HTERT RPE-1 (cell line): ENCODE measurements at regions not wholly inside any gene's neighbourhood (a gene's known extent, or its start where the extent isn't known, plus 50 kb on each side); places are given as distances from the start of the nearest gene placed in this dataset.

ENCODE experiments used
- in situ Hi-C: fragments of 300-500 bp; cut with MboI; formaldehyde crosslinking; loops from 4 replicates; pipeline ENCODE4 v1.14.3; 2020; ENCODE audit warnings: low sequenced_read_pairs

GRCh38 chr3:105006164-105006563 lies 360.5 kb upstream of the ALCAM start:
- in situ Hi-C loops: no loop called here

DNA sequence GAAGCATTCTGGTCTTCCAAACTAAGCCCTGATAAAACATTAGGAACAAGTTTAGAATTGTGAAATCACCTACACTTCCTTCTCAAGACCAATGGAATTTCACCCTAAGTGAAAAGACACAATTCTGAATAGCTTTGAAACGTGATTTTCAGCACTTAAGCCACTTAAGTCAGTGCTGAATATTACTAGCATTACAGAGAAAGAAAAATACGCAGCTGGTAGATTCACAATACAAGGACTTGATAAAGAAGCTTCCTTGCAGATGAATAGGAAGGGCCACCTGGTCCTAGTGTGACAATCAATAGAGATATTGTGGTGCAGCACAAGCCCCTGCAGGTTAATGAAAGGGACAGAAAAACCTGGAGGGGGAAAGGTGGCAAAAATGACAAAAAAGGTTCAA lies 353.1 kb upstream of the ALCAM start:
- in situ Hi-C loops: no loop called here

DNA sequence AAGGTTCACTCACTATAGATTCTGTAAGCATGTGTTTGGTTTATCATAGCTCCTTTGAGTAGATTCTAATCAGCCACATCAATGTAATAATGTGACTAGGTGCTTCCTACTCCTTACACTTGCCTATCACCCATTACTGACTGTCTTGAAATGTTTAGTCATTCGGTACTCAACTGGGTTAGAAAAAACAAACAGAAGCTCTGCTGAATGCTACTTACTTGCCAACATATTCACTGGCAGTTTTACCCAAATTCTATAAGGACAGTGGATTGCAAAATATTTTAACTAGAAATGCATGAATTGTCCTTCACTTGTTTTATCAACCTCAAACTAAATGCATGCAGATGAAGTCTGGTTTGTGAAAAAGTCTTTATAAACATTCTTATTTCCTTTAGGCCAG lies 352.1 kb upstream of the ALCAM start:
- in situ Hi-C loops: no loop called here

- in situ Hi-C loops: no loop called here
Measured at GRCh38 chr3:105022813-105023212, 343.9 kb upstream of the ALCAM start.

DNA sequence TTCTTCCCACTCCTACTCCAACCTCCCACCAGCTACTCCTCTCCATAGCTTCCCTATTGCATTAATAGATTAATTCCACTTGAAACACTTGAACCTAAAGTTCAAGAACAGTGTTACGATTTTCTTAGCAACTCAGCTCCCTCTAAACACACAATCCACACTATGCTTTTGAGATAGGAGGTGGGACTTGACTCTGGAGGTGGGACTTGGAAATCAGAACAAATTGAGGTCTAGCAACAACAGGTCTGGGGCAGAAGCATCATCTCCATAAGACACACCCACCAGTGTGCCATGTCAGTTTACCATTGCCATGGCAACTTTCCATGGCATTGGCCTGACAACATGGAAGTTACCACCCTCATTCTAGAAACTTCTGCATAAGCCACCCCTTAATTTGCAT lies 336.5 kb upstream of the ALCAM start:
- in situ Hi-C loops: no loop called here

GRCh38 chr3:105032541-105032940 lies 334.2 kb upstream of the ALCAM start:
- in situ Hi-C loops: no loop called here

GRCh38 chr3:105033081-105033480 lies 333.6 kb upstream of the ALCAM start:
- in situ Hi-C loops: no loop called here

DNA sequence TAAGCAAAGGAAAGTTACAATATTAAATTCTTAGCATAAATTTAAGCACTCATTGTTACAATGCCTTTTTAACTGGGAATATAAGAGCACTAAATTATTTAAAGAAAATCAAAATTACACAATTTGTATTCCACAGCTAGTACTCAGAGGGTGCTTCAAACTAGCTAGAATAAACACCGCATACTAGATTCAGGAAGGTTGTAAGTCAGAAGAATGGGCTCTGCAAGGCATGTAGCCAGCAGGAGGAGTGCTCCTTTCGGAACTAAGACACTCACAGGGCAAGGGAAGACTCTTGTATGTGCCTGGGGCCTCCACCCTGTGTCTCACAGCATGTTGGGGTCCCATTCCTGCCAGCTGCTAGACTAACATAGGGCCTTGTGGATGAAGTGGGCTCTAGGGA lies 327.7 kb upstream of the ALCAM start:
- in situ Hi-C loops: no loop called here

- in situ Hi-C loops: no loop called here
Measured at GRCh38 chr3:105040026-105040622, 326.6 kb upstream of the ALCAM start.

- in situ Hi-C loops: no loop called here
Measured at GRCh38 chr3:105042586-105042985, 324.1 kb upstream of the ALCAM start.

GRCh38 chr3:105051111-105051510 lies 315.6 kb upstream of the ALCAM start:
- in situ Hi-C loops: no loop called here

GRCh38 chr3:105051972-105052371 lies 314.7 kb upstream of the ALCAM start:
- in situ Hi-C loops: no loop called here

GRCh38 chr3:105062853-105063252 lies 303.9 kb upstream of the ALCAM start:
- in situ Hi-C loops: no loop called here

- in situ Hi-C loops: no loop called here
Measured at GRCh38 chr3:105065895-105066839, 300.5 kb upstream of the ALCAM start.

- in situ Hi-C loops: no loop called here
Measured at GRCh38 chr3:105067361-105067760, 299.3 kb upstream of the ALCAM start.

GRCh38 chr3:105077060-105077822 lies 289.5 kb upstream of the ALCAM start:
- in situ Hi-C loops: no loop called here

GRCh38 chr3:105083945-105084344 lies 282.8 kb upstream of the ALCAM start:
- in situ Hi-C loops: no loop called here

DNA sequence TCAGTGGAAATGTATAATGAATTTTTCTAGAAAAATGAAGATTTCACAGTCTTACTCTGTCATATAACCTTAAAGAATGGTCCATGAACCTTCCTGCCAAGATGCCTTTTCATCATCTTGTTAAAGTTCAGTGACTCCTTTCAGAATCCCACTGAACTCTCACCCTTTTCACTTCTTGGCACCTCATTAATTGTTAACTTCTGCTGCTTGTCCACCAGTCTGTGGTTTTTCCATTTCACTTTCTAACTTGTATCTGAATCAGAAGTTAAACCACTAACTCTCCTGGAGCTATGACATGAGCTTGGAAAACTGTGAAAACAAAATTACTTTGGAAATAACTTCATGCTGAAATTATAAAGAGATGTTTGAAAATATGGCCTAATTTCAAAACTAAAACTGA lies 281.2 kb upstream of the ALCAM start:
- in situ Hi-C loops: no loop called here

- in situ Hi-C loops: no loop called here
Measured at GRCh38 chr3:105093371-105094252, 273.1 kb upstream of the ALCAM start.

- in situ Hi-C loops: no loop called here
Measured at GRCh38 chr3:105094588-105094987, 272.1 kb upstream of the ALCAM start.

DNA sequence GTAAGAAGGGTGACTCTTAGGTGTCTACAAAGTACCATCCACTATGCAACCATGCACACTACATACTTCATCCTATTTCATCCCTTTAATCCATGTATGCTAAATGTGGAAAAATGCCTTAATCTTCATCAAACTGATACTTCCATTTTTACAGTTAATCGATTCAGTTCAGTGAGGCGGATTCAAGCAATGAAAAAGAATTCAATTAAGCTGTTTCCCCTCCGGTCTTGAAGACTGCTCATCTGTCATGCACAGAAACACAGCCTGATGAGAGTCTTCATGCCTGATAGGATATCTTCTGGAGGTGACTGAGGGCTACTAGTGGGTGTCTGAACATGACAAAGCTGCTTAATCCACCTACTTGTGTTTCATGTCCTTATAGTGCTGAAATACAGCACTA lies 270.6 kb upstream of the ALCAM start:
- in situ Hi-C loops: no loop called here
